ENCODE measurements at regions not wholly inside any gene's neighbourhood (a gene's known extent, or its start where the extent isn't known, plus 50 kb on each side); places are given as distances from the start of the nearest gene placed in this dataset.

DNA sequence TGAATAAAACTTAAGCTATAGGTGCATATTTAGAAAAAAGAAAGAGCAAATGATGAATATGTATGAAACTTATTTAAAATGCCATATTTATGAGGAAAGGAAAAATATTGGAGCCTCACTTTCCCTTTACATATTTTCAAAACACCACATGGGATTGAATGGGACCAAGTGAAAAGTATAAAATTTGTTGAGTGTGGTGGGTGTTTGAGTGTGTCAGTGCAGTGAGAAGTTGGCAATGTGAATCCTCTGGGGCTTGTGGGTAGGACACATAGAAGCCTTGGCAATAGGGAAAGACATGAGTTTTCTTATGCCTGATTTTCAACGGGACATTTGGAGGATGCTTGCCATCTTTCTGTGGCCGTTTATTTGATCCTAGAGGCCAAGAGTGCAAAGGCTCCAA, 502.2 kb upstream of the CELF4 start:
- TF ChIP-seq EZH2 (IDR thresholded peaks at IDR 0.05; ENCODE audit: low read depth, unreplicated experiment) (no peak), CTCF (conservative IDR thresholded peaks at IDR 0.05; ENCODE audit: low read depth in 2 of 2) (no peak), CREB1 (CRISPR knock-in tag; IDR thresholded peaks at IDR 0.05; ENCODE audit: low read depth) (no peak), POLR2AphosphoS5 (IDR thresholded peaks at IDR 0.05; ENCODE audit: low read depth) (no peak), EZH2phosphoT487 (IDR thresholded peaks at IDR 0.05; ENCODE audit: unreplicated experiment) (no peak)
- TF ChIP-seq, protein P1, sequence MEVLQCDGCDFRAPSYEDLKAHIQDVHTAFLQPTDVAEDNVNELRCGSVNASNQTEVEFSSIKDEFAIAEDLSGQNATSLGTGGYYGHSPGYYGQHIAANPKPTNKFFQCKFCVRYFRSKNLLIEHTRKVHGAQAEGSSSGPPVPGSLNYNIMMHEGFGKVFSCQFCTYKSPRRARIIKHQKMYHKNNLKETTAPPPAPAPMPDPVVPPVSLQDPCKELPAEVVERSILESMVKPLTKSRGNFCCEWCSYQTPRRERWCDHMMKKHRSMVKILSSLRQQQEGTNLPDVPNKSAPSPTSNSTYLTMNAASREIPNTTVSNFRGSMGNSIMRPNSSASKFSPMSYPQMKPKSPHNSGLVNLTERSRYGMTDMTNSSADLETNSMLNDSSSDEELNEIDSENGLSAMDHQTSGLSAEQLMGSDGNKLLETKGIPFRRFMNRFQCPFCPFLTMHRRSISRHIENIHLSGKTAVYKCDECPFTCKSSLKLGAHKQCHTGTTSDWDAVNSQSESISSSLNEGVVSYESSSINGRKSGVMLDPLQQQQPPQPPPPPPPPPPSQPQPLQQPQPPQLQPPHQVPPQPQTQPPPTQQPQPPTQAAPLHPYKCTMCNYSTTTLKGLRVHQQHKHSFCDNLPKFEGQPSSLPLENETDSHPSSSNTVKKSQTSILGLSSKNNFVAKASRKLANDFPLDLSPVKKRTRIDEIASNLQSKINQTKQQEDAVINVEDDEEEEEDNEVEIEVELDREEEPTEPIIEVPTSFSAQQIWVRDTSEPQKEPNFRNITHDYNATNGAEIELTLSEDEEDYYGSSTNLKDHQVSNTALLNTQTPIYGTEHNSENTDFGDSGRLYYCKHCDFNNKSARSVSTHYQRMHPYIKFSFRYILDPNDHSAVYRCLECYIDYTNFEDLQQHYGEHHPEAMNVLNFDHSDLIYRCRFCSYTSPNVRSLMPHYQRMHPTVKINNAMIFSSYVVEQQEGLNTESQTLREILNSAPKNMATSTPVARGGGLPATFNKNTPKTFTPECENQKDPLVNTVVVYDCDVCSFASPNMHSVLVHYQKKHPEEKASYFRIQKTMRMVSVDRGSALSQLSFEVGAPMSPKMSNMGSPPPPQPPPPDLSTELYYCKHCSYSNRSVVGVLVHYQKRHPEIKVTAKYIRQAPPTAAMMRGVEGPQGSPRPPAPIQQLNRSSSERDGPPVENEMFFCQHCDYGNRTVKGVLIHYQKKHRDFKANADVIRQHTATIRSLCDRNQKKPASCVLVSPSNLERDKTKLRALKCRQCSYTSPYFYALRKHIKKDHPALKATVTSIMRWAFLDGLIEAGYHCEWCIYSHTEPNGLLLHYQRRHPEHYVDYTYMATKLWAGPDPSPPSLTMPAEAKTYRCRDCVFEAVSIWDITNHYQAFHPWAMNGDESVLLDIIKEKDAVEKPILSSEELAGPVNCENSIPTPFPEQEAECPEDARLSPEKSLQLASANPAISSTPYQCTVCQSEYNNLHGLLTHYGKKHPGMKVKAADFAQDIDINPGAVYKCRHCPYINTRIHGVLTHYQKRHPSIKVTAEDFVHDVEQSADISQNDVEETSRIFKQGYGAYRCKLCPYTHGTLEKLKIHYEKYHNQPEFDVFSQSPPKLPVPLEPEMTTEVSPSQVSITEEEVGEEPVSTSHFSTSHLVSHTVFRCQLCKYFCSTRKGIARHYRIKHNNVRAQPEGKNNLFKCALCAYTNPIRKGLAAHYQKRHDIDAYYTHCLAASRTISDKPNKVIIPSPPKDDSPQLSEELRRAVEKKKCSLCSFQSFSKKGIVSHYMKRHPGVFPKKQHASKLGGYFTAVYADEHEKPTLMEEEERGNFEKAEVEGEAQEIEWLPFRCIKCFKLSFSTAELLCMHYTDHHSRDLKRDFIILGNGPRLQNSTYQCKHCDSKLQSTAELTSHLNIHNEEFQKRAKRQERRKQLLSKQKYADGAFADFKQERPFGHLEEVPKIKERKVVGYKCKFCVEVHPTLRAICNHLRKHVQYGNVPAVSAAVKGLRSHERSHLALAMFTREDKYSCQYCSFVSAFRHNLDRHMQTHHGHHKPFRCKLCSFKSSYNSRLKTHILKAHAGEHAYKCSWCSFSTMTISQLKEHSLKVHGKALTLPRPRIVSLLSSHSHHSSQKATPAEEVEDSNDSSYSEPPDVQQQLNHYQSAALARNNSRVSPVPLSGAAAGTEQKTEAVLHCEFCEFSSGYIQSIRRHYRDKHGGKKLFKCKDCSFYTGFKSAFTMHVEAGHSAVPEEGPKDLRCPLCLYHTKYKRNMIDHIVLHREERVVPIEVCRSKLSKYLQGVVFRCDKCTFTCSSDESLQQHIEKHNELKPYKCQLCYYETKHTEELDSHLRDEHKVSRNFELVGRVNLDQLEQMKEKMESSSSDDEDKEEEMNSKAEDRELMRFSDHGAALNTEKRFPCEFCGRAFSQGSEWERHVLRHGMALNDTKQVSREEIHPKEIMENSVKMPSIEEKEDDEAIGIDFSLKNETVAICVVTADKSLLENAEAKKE (CRISPR knock-in tag; IDR thresholded peaks at IDR 0.05) = no peak
- TF ChIP-seq, protein P2, sequence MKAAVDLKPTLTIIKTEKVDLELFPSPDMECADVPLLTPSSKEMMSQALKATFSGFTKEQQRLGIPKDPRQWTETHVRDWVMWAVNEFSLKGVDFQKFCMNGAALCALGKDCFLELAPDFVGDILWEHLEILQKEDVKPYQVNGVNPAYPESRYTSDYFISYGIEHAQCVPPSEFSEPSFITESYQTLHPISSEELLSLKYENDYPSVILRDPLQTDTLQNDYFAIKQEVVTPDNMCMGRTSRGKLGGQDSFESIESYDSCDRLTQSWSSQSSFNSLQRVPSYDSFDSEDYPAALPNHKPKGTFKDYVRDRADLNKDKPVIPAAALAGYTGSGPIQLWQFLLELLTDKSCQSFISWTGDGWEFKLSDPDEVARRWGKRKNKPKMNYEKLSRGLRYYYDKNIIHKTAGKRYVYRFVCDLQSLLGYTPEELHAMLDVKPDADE (IDR thresholded peaks at IDR 0.05) = no peak

Measured in GM23338 (cell line).